Glutamatergic neuron (in vitro differentiated cells): ENCODE measurements at regions not wholly inside any gene's neighbourhood (a gene's known extent, or its start where the extent isn't known, plus 50 kb on each side); places are given as distances from the start of the nearest gene placed in this dataset.

ENCODE experiments used
- DNase-seq: peaks from one replicate; pipeline ENCODE4 v3.0.0; 2022
- H3K27ac Mint-ChIP-seq: one replicate; pipeline ENCODE4 v1.8.0; 2020; ENCODE audit warnings: mild to moderate bottlenecking, mixed read lengths, inconsistent platforms; ENCODE audit not compliant: unreplicated experiment
- H3K27me3 Mint-ChIP-seq: one replicate; pipeline ENCODE4 v1.8.0; 2020; ENCODE audit warnings: mild to moderate bottlenecking, moderate library complexity, mixed read lengths, inconsistent platforms; ENCODE audit not compliant: unreplicated experiment
- H3K36me3 Mint-ChIP-seq: one replicate; pipeline ENCODE4 v1.8.0; 2020; ENCODE audit warnings: mild to moderate bottlenecking, mixed read lengths, inconsistent platforms; ENCODE audit not compliant: unreplicated experiment
- H3K4me1 Mint-ChIP-seq: one replicate; pipeline ENCODE4 v1.8.0; 2020; ENCODE audit warnings: mild to moderate bottlenecking, low read depth, mixed read lengths, inconsistent platforms; ENCODE audit not compliant: unreplicated experiment
- H3K4me3 Mint-ChIP-seq: one replicate; pipeline ENCODE4 v1.8.0; 2020; ENCODE audit warnings: mild to moderate bottlenecking, mixed read lengths, inconsistent platforms; ENCODE audit not compliant: unreplicated experiment
- H3K9me3 Mint-ChIP-seq: one replicate; pipeline ENCODE4 v1.8.0; 2020; ENCODE audit warnings: mild to moderate bottlenecking, moderate library complexity, mixed read lengths, inconsistent platforms; ENCODE audit not compliant: unreplicated experiment
- CTCF ChIP-seq: fragments of 200-600 bp; sonication (generic); IDR thresholded peaks from one replicate; pipeline ENCODE4 v1.5.0; 2021; ENCODE audit not compliant: partially characterized antibody, unreplicated experiment

- no peak overlapping the region for H3K4me3 Mint-ChIP-seq
- H3K27ac Mint-ChIP-seq = no peak overlapping the region
- no peak for DNase-seq
- H3K9me3 Mint-ChIP-seq = no peaks in the 10 kb centered on the region
- no peak for TF ChIP-seq CTCF
- H3K4me1 Mint-ChIP-seq = no peaks in the 10 kb centered on the region
- no peaks in the 10 kb centered on the region for H3K36me3 Mint-ChIP-seq
- H3K27me3 Mint-ChIP-seq = no peaks in the 10 kb centered on the region
Observed at GRCh38 chr11:82384308-82384707, 349.4 kb downstream of the FAM181B start.

GRCh38 chr11:82373781-82374542, 359.7 kb downstream of the FAM181B start:
- Mint-ChIP-seq H3K27ac (no peak overlapping the region), H3K36me3 (no peaks in the 10 kb centered on the region), H3K4me3 (no peak overlapping the region), H3K27me3 (no peaks in the 10 kb centered on the region), H3K4me1 (peaks cover 5% of the 10 kb centered on the region), H3K9me3 (no peaks in the 10 kb centered on the region)
- TF ChIP-seq CTCF = no peak
- no peak for DNase-seq

- H3K4me1 Mint-ChIP-seq = peaks cover 13% of the 10 kb centered on the region
- H3K36me3 Mint-ChIP-seq = no peaks in the 10 kb centered on the region
- H3K27me3 Mint-ChIP-seq = no peaks in the 10 kb centered on the region
- H3K4me3 Mint-ChIP-seq = no peak overlapping the region
- DNase-seq = no peak
- H3K27ac Mint-ChIP-seq = no peak overlapping the region
- no peaks in the 10 kb centered on the region for H3K9me3 Mint-ChIP-seq
- no peak for TF ChIP-seq CTCF
Observed at GRCh38 chr11:82365351-82365750, 368.3 kb downstream of the FAM181B start.

- TF ChIP-seq CTCF = no peak
- Mint-ChIP-seq H3K27ac (no peak overlapping the region), H3K4me3 (no peak overlapping the region), H3K4me1 (no peaks in the 10 kb centered on the region), H3K36me3 (no peaks in the 10 kb centered on the region), H3K9me3 (no peaks in the 10 kb centered on the region), H3K27me3 (no peaks in the 10 kb centered on the region)
- no peak for DNase-seq
Observed at GRCh38 chr11:82356316-82356715, 377.3 kb downstream of the FAM181B start.

GRCh38 chr11:82355313-82355823, 378.3 kb downstream of the FAM181B start:
- no peaks in the 10 kb centered on the region for H3K4me1 Mint-ChIP-seq
- no peak overlapping the region for H3K27ac Mint-ChIP-seq
- no peak overlapping the region for H3K4me3 Mint-ChIP-seq
- H3K36me3 Mint-ChIP-seq = no peaks in the 10 kb centered on the region
- no peaks in the 10 kb centered on the region for H3K27me3 Mint-ChIP-seq
- no peak for TF ChIP-seq CTCF
- H3K9me3 Mint-ChIP-seq = no peaks in the 10 kb centered on the region
- DNase-seq = no peak
